ENCODE measurements at regions not wholly inside any gene's neighbourhood (a gene's known extent, or its start where the extent isn't known, plus 50 kb on each side); places are given as distances from the start of the nearest gene placed in this dataset.

DNA sequence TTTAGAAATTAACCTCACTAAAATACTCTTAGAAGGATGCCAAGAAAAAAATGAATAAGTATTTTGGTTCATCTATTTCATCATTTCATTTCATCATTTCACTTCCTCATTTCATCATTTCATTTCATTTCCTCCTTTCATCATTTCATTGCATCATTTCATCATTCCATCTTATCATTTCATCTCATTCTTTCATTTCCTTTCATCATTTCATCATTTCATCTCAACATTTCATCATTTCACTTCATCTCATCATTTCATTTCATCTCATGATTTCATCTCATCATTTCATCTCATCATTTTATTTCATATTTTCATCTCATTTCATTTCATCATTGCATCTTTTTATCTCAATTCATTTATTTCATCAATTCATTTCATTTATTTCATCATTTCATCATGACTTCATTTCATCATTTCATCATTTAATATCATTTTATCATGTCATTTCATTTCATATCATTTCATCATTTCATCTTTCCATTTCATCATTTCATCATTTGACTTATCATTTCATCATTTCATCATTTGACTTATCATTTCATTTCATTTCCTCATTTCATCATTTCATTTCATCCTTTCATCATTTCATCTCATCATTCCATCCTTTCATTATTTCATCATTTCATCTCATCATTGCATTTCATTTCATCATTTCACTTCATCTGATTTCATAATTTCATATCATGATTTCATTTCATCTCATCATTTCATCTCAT lies 129.9 kb downstream of the ZNF92 start (continued):
- TF ChIP-seq ZNF280A (IDR thresholded peaks at IDR 0.05; ENCODE audit: low read depth, partially characterized antibody) (peak; percentile 24), NR2C1 (IDR thresholded peaks at IDR 0.05) (peak; percentile 28; the same call in 1 of the 2 replicates), NR2C1 (tag; IDR thresholded peaks at IDR 0.05) (no peak), PHB (CRISPR knock-in tag; IDR thresholded peaks at IDR 0.05) (no peak), CHD4 (IDR thresholded peaks at IDR 0.05; ENCODE audit: insufficient read depth, insufficient replicate concordance, low read depth, low read length, poor library complexity, severe bottlenecking) (no peak), ZNF695 (CRISPR knock-in tag; IDR thresholded peaks at IDR 0.05) (no peak), FOXP1 (CRISPR knock-in tag; IDR thresholded peaks at IDR 0.05) (no peak), MCM7 (IDR thresholded peaks at IDR 0.05) (no peak), ZNF589 (CRISPR knock-in tag; IDR thresholded peaks at IDR 0.05; ENCODE audit: low read depth) (no peak), CAMTA2 (CRISPR knock-in tag; conservative IDR thresholded peaks at IDR 0.05) (no peak), STAT5A (IDR thresholded peaks at IDR 0.05; ENCODE audit: borderline replicate concordance, low read length) (no peak), HMG20B (CRISPR knock-in tag; IDR thresholded peaks at IDR 0.05) (no peak), ILK (tag; IDR thresholded peaks at IDR 0.05; ENCODE audit: borderline replicate concordance, low read depth) (no peak), KLF6 (CRISPR knock-in tag; IDR thresholded peaks at IDR 0.05; ENCODE audit: borderline replicate concordance) (no peak), NBN (IDR thresholded peaks at IDR 0.05; ENCODE audit: low read depth) (peak; percentile 71; the same call in 1 of the 2 replicates), SRSF7 (optimal IDR thresholded peaks at IDR 0.05; ENCODE audit: low read depth, low read length) (no peak), ZNF146 (CRISPR knock-in tag; IDR thresholded peaks at IDR 0.05; ENCODE audit: unreplicated experiment) (no peak), ATF7 (IDR thresholded peaks at IDR 0.05) (0 out of 2 replicates have a peak, but pooled peaks have one; percentile 16), BRD9 (IDR thresholded peaks at IDR 0.05; ENCODE audit: low read depth, partially characterized antibody) (no peak)
- TF ChIP-seq, protein P1, sequence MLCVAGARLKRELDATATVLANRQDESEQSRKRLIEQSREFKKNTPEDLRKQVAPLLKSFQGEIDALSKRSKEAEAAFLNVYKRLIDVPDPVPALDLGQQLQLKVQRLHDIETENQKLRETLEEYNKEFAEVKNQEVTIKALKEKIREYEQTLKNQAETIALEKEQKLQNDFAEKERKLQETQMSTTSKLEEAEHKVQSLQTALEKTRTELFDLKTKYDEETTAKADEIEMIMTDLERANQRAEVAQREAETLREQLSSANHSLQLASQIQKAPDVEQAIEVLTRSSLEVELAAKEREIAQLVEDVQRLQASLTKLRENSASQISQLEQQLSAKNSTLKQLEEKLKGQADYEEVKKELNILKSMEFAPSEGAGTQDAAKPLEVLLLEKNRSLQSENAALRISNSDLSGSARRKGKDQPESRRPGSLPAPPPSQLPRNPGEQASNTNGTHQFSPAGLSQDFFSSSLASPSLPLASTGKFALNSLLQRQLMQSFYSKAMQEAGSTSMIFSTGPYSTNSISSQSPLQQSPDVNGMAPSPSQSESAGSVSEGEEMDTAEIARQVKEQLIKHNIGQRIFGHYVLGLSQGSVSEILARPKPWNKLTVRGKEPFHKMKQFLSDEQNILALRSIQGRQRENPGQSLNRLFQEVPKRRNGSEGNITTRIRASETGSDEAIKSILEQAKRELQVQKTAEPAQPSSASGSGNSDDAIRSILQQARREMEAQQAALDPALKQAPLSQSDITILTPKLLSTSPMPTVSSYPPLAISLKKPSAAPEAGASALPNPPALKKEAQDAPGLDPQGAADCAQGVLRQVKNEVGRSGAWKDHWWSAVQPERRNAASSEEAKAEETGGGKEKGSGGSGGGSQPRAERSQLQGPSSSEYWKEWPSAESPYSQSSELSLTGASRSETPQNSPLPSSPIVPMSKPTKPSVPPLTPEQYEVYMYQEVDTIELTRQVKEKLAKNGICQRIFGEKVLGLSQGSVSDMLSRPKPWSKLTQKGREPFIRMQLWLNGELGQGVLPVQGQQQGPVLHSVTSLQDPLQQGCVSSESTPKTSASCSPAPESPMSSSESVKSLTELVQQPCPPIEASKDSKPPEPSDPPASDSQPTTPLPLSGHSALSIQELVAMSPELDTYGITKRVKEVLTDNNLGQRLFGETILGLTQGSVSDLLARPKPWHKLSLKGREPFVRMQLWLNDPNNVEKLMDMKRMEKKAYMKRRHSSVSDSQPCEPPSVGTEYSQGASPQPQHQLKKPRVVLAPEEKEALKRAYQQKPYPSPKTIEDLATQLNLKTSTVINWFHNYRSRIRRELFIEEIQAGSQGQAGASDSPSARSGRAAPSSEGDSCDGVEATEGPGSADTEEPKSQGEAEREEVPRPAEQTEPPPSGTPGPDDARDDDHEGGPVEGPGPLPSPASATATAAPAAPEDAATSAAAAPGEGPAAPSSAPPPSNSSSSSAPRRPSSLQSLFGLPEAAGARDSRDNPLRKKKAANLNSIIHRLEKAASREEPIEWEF (CRISPR knock-in tag; IDR thresholded peaks at IDR 0.05): no peak
- TF ChIP-seq, protein P2, sequence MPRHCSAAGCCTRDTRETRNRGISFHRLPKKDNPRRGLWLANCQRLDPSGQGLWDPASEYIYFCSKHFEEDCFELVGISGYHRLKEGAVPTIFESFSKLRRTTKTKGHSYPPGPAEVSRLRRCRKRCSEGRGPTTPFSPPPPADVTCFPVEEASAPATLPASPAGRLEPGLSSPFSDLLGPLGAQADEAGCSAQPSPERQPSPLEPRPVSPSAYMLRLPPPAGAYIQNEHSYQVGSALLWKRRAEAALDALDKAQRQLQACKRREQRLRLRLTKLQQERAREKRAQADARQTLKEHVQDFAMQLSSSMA (CRISPR knock-in tag; IDR thresholded peaks at IDR 0.05): no peak
- TF ChIP-seq, protein P3, sequence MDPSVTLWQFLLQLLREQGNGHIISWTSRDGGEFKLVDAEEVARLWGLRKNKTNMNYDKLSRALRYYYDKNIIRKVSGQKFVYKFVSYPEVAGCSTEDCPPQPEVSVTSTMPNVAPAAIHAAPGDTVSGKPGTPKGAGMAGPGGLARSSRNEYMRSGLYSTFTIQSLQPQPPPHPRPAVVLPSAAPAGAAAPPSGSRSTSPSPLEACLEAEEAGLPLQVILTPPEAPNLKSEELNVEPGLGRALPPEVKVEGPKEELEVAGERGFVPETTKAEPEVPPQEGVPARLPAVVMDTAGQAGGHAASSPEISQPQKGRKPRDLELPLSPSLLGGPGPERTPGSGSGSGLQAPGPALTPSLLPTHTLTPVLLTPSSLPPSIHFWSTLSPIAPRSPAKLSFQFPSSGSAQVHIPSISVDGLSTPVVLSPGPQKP (CRISPR knock-in tag; IDR thresholded peaks at IDR 0.05): no peak

Measured in K562 (cell line).